NCI-H2029 (cell line): ENCODE measurements at regions not wholly inside any gene's neighbourhood (a gene's known extent, or its start where the extent isn't known, plus 50 kb on each side); places are given as distances from the start of the nearest gene placed in this dataset.

Experiments
- DNase-seq: peaks from one replicate; lab custom pipeline; 2025; lab: John Stamatoyannopoulos, UW

GRCh38 chr4:26139310-26139924 lies 181.4 kb upstream of the RBPJ start:
- DNase-seq = no peak

GRCh38 chr4:26140150-26140898 lies 180.5 kb upstream of the RBPJ start:
- no peak for DNase-seq

GRCh38 chr4:26141051-26141721 lies 179.6 kb upstream of the RBPJ start:
- DNase-seq = no peak

GRCh38 chr4:26141911-26142638 lies 178.7 kb upstream of the RBPJ start:
- no peak for DNase-seq

- DNase-seq = no peak
These were observed 176.2 kb upstream of the RBPJ start for GRCh38 chr4:26144526-26145155.

- no peak for DNase-seq
These were observed 175.6 kb upstream of the RBPJ start for GRCh38 chr4:26145212-26145611.

GRCh38 chr4:26148927-26149326 lies 171.9 kb upstream of the RBPJ start:
- DNase-seq = no peak

- DNase-seq = no peak
These were observed 169.9 kb upstream of the RBPJ start for GRCh38 chr4:26150948-26151347.

- no peak for DNase-seq
These were observed 169.2 kb upstream of the RBPJ start for GRCh38 chr4:26151615-26152014.

- peak; percentile 11 for DNase-seq
These were observed 168.8 kb upstream of the RBPJ start for GRCh38 chr4:26152056-26152455.

- no peak for DNase-seq
These were observed 163.3 kb upstream of the RBPJ start for GRCh38 chr4:26157541-26157940.

- DNase-seq = no peak
These were observed 160.2 kb upstream of the RBPJ start for GRCh38 chr4:26160591-26160990.

- DNase-seq = no peak
These were observed 159.6 kb upstream of the RBPJ start for GRCh38 chr4:26161030-26161824.

GRCh38 chr4:26162101-26162500 lies 158.7 kb upstream of the RBPJ start:
- DNase-seq = no peak

- no peak for DNase-seq
These were observed 157.1 kb upstream of the RBPJ start for GRCh38 chr4:26163425-26164362.

- DNase-seq = no peak
These were observed 149.3 kb upstream of the RBPJ start for GRCh38 chr4:26171501-26171900.

GRCh38 chr4:26171941-26172340 lies 148.9 kb upstream of the RBPJ start:
- DNase-seq = no peak

- DNase-seq = no peak
These were observed 147.2 kb upstream of the RBPJ start for GRCh38 chr4:26173619-26174018.

- no peak for DNase-seq
These were observed 146.8 kb upstream of the RBPJ start for GRCh38 chr4:26174027-26174426.
